H1 (cell line): ENCODE measurements at regions not wholly inside any gene's neighbourhood (a gene's known extent, or its start where the extent isn't known, plus 50 kb on each side); places are given as distances from the start of the nearest gene placed in this dataset.

Source experiments
- HDAC2 ChIP-seq, 2 experiments: fragments of 300-600 bp in 1 of 2; sonication (generic) in 1 of 2; IDR thresholded peaks; 2 replicates each; pipeline ENCODE4 v1.6.1; 2011 to 2012; ENCODE audit warnings: low read depth in 2 of 2, low read length in 2 of 2, mild to moderate bottlenecking in 2 of 2, moderate library complexity in 2 of 2, borderline replicate concordance in 1 of 2, inconsistent platforms in 1 of 2
- RBBP5 ChIP-seq: IDR thresholded peaks from 2 replicates; pipeline ENCODE4 v1.7.1; 2012; ENCODE audit warnings: low read depth, mild to moderate bottlenecking, inconsistent platforms, low read length, moderate library complexity, borderline replicate concordance
- RXRA ChIP-seq: IDR thresholded peaks from 2 replicates; pipeline ENCODE4 v1.6.1; 2011; ENCODE audit warnings: low read depth, mild to moderate bottlenecking, low read length, moderate library complexity; ENCODE audit not compliant: insufficient read depth
- SP4 ChIP-seq: IDR thresholded peaks from 2 replicates; pipeline ENCODE4 v1.6.1; 2012; ENCODE audit warnings: low read length, inconsistent platforms
- TCF12 ChIP-seq: IDR thresholded peaks from 2 replicates; pipeline ENCODE4 v1.6.1; 2011; ENCODE audit warnings: low read depth, mild to moderate bottlenecking, low read length
- TF ChIP-seq, protein P1 (sequence below): fragments of 300-600 bp; sonication (generic); IDR thresholded peaks from 2 replicates; pipeline ENCODE4 v1.7.1; 2012; ENCODE audit warnings: low read length, moderate library complexity, mild to moderate bottlenecking, inconsistent platforms; ENCODE audit not compliant: insufficient replicate concordance

GRCh38 chr14:82080370-82080769, 546.7 kb upstream of the SEL1L start (continued):
- TF ChIP-seq, protein P1, sequence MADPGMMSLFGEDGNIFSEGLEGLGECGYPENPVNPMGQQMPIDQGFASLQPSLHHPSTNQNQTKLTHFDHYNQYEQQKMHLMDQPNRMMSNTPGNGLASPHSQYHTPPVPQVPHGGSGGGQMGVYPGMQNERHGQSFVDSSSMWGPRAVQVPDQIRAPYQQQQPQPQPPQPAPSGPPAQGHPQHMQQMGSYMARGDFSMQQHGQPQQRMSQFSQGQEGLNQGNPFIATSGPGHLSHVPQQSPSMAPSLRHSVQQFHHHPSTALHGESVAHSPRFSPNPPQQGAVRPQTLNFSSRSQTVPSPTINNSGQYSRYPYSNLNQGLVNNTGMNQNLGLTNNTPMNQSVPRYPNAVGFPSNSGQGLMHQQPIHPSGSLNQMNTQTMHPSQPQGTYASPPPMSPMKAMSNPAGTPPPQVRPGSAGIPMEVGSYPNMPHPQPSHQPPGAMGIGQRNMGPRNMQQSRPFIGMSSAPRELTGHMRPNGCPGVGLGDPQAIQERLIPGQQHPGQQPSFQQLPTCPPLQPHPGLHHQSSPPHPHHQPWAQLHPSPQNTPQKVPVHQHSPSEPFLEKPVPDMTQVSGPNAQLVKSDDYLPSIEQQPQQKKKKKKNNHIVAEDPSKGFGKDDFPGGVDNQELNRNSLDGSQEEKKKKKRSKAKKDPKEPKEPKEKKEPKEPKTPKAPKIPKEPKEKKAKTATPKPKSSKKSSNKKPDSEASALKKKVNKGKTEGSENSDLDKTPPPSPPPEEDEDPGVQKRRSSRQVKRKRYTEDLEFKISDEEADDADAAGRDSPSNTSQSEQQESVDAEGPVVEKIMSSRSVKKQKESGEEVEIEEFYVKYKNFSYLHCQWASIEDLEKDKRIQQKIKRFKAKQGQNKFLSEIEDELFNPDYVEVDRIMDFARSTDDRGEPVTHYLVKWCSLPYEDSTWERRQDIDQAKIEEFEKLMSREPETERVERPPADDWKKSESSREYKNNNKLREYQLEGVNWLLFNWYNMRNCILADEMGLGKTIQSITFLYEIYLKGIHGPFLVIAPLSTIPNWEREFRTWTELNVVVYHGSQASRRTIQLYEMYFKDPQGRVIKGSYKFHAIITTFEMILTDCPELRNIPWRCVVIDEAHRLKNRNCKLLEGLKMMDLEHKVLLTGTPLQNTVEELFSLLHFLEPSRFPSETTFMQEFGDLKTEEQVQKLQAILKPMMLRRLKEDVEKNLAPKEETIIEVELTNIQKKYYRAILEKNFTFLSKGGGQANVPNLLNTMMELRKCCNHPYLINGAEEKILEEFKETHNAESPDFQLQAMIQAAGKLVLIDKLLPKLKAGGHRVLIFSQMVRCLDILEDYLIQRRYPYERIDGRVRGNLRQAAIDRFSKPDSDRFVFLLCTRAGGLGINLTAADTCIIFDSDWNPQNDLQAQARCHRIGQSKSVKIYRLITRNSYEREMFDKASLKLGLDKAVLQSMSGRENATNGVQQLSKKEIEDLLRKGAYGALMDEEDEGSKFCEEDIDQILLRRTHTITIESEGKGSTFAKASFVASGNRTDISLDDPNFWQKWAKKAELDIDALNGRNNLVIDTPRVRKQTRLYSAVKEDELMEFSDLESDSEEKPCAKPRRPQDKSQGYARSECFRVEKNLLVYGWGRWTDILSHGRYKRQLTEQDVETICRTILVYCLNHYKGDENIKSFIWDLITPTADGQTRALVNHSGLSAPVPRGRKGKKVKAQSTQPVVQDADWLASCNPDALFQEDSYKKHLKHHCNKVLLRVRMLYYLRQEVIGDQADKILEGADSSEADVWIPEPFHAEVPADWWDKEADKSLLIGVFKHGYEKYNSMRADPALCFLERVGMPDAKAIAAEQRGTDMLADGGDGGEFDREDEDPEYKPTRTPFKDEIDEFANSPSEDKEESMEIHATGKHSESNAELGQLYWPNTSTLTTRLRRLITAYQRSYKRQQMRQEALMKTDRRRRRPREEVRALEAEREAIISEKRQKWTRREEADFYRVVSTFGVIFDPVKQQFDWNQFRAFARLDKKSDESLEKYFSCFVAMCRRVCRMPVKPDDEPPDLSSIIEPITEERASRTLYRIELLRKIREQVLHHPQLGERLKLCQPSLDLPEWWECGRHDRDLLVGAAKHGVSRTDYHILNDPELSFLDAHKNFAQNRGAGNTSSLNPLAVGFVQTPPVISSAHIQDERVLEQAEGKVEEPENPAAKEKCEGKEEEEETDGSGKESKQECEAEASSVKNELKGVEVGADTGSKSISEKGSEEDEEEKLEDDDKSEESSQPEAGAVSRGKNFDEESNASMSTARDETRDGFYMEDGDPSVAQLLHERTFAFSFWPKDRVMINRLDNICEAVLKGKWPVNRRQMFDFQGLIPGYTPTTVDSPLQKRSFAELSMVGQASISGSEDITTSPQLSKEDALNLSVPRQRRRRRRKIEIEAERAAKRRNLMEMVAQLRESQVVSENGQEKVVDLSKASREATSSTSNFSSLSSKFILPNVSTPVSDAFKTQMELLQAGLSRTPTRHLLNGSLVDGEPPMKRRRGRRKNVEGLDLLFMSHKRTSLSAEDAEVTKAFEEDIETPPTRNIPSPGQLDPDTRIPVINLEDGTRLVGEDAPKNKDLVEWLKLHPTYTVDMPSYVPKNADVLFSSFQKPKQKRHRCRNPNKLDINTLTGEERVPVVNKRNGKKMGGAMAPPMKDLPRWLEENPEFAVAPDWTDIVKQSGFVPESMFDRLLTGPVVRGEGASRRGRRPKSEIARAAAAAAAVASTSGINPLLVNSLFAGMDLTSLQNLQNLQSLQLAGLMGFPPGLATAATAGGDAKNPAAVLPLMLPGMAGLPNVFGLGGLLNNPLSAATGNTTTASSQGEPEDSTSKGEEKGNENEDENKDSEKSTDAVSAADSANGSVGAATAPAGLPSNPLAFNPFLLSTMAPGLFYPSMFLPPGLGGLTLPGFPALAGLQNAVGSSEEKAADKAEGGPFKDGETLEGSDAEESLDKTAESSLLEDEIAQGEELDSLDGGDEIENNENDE: peak; percentile 33
- TF ChIP-seq RXRA (no peak), RBBP5 (no peak), HDAC2 (IDR thresholded peaks at IDR 0.05; ENCODE audit: borderline replicate concordance in 1 of 2, low read depth in 2 of 2, low read length in 2 of 2) (peak; percentile 25 to 74; a peak in 1 of 4 replicates), SP4 (no peak), TCF12 (0 out of 2 replicates have a peak, but pooled peaks have one; percentile 17)
